WTC11 (cell line): ENCODE measurements at regions not wholly inside any gene's neighbourhood (a gene's known extent, or its start where the extent isn't known, plus 50 kb on each side); places are given as distances from the start of the nearest gene placed in this dataset.

Experiments used
- HMGXB4 ChIP-seq: sonication (generic); formaldehyde crosslinking; IDR thresholded peaks from 2 replicates; pipeline ENCODE4 v1.8.1; 2023; ENCODE audit warnings: mild to moderate bottlenecking, moderate library complexity, missing genetic modification reagents
- MLX ChIP-seq: sonication (generic); formaldehyde crosslinking; IDR thresholded peaks from 2 replicates; pipeline ENCODE4 v1.8.1; 2023; ENCODE audit warnings: mild to moderate bottlenecking, missing genetic modification reagents, moderate library complexity
- PRDM15 ChIP-seq: sonication (generic); formaldehyde crosslinking; IDR thresholded peaks from 2 replicates; pipeline ENCODE4 v1.8.0; 2022; ENCODE audit warnings: missing genetic modification reagents
- SMAD3 ChIP-seq: sonication (generic); formaldehyde crosslinking; IDR thresholded peaks from 2 replicates; pipeline ENCODE4 v1.8.0; 2022; ENCODE audit warnings: missing genetic modification reagents, mild to moderate bottlenecking, borderline replicate concordance

GRCh38 chr7:24462117-24462516 lies 111.1 kb upstream of the PALS2 start:
- TF ChIP-seq SMAD3 (CRISPR knock-in tag) (no peak), MLX (CRISPR knock-in tag) (no peak), HMGXB4 (CRISPR knock-in tag) (no peak), PRDM15 (CRISPR knock-in tag) (no peak)
